ENCODE measurements at regions not wholly inside any gene's neighbourhood (a gene's known extent, or its start where the extent isn't known, plus 50 kb on each side); places are given as distances from the start of the nearest gene placed in this dataset.

GRCh38 chr1:232422098-232422497, 207.8 kb downstream of the SIPA1L2 start:
- CTCF ChIA-PET: interaction anchor here (0.6 to 1.1 kb wide), 2 partner anchors 231 to 381 kb away, joined by 3 read pairs; no protein-coding TSS in a partner anchor
- H2BK120ac ChIP-seq (ENCODE audit: low read depth, low read length): no peak overlapping the region
- no peak overlapping the region for H3K4me3 ChIP-seq (ENCODE audit: insufficient read depth, low read depth, low read length)
- H3K9me3 ChIP-seq (ENCODE audit: control insufficient read depth, insufficient read depth, low read length): no peaks in the 10 kb centered on the region
- H3K9me1 ChIP-seq (ENCODE audit: insufficient read depth, low read length): no peaks in the 10 kb centered on the region; the same call in 1 of the 2 replicates
- H2BK15ac ChIP-seq (ENCODE audit: low read depth, low read length): no peak overlapping the region
- H3K27me3 ChIP-seq (ENCODE audit: control insufficient read depth, insufficient read depth, low read length): no peaks in the 10 kb centered on the region
- no peak overlapping the region for H2BK5ac ChIP-seq (ENCODE audit: low read depth, low read length, poor library complexity, severe bottlenecking)
- no peak overlapping the region for H3K9ac ChIP-seq (ENCODE audit: low read depth, low read length)
- H3K79me1 ChIP-seq (ENCODE audit: low read depth in 1 of 2, low read length in 2 of 2): no peaks in the 10 kb centered on the region
- H3K14ac ChIP-seq (replicated peaks; ENCODE audit: low read depth, low read length): no peak overlapping the region
- no TSS peak for BruUV-seq (replicated peaks)
- no peaks in the 10 kb centered on the region for H4K20me1 ChIP-seq (ENCODE audit: insufficient read depth, low read length)
- no peak overlapping the region for H2AFZ ChIP-seq (replicated peaks; ENCODE audit: low read length, poor library complexity)
- H4K5ac ChIP-seq (ENCODE audit: low read depth, low read length): no peak overlapping the region
- H3K18ac ChIP-seq (ENCODE audit: low read depth, low read length): no peak overlapping the region
- H3K4me2 ChIP-seq (ENCODE audit: low read depth, low read length): no peak overlapping the region
- intact Hi-C loops (cut with micrococcal nuclease): no loop called here
- peaks cover 17% of the 10 kb centered on the region for H3K36me3 ChIP-seq (ENCODE audit: control insufficient read depth, insufficient read depth, low read length)
- no peak for TF ChIP-seq FOS (IDR thresholded peaks at IDR 0.05; ENCODE audit: low read depth, low read length)
- H2AK5ac ChIP-seq (ENCODE audit: low read depth, low read length): no peak overlapping the region
- in situ Hi-C loops (cut with MboI; ENCODE audit: low sequenced_read_pairs): no loop called here
- H3K23ac ChIP-seq (ENCODE audit: low read depth, low read length): no peak overlapping the region
- no peak overlapping the region for H4K91ac ChIP-seq (ENCODE audit: insufficient read depth, low read depth, low read length)
- no peak overlapping the region for H3K4ac ChIP-seq (ENCODE audit: low read depth, low read length)
- DNase-seq: peak; percentile 63
- H2AK9ac ChIP-seq (replicated peaks; ENCODE audit: low read depth, low read length, poor library complexity): no peak overlapping the region
- no peak overlapping the region for H3K56ac ChIP-seq (ENCODE audit: extremely low read depth, insufficient read depth, low read length)
- peaks cover 6% of the 10 kb centered on the region; the same call in 1 of the 2 replicates for H3K4me1 ChIP-seq (ENCODE audit: control insufficient read depth, insufficient read depth, low read length)
- H4K8ac ChIP-seq (ENCODE audit: low read depth in 2 of 2, low read length in 2 of 2): no peak overlapping the region
- no peak for ATAC-seq (ENCODE audit: low read depth)
- no peak overlapping the region for H3K27ac ChIP-seq (ENCODE audit: insufficient read depth, low read length)
- no peak overlapping the region for H2BK20ac ChIP-seq (ENCODE audit: low read depth, low read length)
- POLR2A ChIA-PET (ENCODE audit: unreplicated experiment): no interaction called here
- dilution Hi-C loops (cut with HindIII; ENCODE audit: low sequenced_read_pairs, unreplicated experiment): no loop called here

Measured in IMR-90 (cell line).